ENCODE measurements at regions not wholly inside any gene's neighbourhood (a gene's known extent, or its start where the extent isn't known, plus 50 kb on each side); places are given as distances from the start of the nearest gene placed in this dataset.

GRCh38 chr2:34848691-34849090, 1249.6 kb upstream of the FAM98A start:
- TF ChIP-seq, protein P1, sequence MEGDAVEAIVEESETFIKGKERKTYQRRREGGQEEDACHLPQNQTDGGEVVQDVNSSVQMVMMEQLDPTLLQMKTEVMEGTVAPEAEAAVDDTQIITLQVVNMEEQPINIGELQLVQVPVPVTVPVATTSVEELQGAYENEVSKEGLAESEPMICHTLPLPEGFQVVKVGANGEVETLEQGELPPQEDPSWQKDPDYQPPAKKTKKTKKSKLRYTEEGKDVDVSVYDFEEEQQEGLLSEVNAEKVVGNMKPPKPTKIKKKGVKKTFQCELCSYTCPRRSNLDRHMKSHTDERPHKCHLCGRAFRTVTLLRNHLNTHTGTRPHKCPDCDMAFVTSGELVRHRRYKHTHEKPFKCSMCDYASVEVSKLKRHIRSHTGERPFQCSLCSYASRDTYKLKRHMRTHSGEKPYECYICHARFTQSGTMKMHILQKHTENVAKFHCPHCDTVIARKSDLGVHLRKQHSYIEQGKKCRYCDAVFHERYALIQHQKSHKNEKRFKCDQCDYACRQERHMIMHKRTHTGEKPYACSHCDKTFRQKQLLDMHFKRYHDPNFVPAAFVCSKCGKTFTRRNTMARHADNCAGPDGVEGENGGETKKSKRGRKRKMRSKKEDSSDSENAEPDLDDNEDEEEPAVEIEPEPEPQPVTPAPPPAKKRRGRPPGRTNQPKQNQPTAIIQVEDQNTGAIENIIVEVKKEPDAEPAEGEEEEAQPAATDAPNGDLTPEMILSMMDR (IDR thresholded peaks at IDR 0.05): no peak
- no peak for TF ChIP-seq POLR2A (IDR thresholded peaks at IDR 0.05)
